H1 (cell line): ENCODE measurements at regions not wholly inside any gene's neighbourhood (a gene's known extent, or its start where the extent isn't known, plus 50 kb on each side); places are given as distances from the start of the nearest gene placed in this dataset.

Experiments
- EGR1 ChIP-seq: IDR thresholded peaks from 2 replicates; pipeline ENCODE4 v1.6.1; 2011; ENCODE audit warnings: low read depth, low read length, borderline replicate concordance
- JUN ChIP-seq: IDR thresholded peaks from 2 replicates; pipeline ENCODE4 v1.6.1; 2011; ENCODE audit warnings: low read depth, mild to moderate bottlenecking, improper control_type of control experiment, low read length
- TF ChIP-seq, protein P1 (sequence below): IDR thresholded peaks from 2 replicates; pipeline ENCODE4 v1.6.1; 2012; ENCODE audit warnings: low read length, inconsistent platforms

DNA sequence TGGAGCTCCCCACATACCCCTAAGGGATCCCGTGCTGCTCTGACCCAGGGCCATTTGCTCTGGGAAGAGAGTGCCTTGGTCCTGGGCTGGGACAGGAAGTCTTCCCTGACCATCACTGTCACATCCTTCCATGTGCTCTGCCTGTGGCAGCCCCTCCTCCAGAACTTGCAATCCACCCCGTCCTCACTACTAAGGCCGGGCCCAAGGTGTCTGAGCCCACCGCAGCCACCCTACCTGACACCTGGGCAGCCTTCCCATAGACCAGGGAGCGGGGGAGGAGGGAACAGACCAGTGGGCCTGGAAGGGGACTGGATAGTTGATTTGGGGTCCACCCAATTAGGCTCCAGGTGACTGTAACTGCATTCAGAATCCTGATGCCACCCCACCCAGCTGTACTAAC, 117.5 kb upstream of the CRHR1 start (continued):
- TF ChIP-seq, protein P1, sequence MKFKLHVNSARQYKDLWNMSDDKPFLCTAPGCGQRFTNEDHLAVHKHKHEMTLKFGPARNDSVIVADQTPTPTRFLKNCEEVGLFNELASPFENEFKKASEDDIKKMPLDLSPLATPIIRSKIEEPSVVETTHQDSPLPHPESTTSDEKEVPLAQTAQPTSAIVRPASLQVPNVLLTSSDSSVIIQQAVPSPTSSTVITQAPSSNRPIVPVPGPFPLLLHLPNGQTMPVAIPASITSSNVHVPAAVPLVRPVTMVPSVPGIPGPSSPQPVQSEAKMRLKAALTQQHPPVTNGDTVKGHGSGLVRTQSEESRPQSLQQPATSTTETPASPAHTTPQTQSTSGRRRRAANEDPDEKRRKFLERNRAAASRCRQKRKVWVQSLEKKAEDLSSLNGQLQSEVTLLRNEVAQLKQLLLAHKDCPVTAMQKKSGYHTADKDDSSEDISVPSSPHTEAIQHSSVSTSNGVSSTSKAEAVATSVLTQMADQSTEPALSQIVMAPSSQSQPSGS: no peak
- TF ChIP-seq EGR1 (no peak), JUN (no peak)
